ENCODE measurements at regions not wholly inside any gene's neighbourhood (a gene's known extent, or its start where the extent isn't known, plus 50 kb on each side); places are given as distances from the start of the nearest gene placed in this dataset.

DNA sequence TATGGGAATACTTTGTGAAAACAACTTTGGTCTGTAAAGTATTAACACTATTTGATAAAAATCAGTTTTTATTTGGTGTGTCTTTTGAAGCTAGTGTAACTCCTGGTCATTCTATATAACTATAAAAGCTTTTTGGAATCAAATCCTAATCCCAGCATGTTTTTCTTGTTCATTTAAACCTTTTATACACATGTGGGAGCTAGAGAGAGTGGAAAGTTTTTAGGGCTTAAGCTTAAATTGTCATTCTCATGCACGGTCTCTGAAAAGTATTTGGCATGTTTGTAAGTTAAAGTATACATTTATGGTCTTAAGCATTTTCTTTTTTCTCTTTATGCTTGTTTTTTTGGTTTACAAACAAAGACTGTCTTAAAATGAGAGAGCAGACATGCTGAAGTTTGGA is 83.4 kb upstream of the RARB start:
- TF ChIP-seq, protein P1, sequence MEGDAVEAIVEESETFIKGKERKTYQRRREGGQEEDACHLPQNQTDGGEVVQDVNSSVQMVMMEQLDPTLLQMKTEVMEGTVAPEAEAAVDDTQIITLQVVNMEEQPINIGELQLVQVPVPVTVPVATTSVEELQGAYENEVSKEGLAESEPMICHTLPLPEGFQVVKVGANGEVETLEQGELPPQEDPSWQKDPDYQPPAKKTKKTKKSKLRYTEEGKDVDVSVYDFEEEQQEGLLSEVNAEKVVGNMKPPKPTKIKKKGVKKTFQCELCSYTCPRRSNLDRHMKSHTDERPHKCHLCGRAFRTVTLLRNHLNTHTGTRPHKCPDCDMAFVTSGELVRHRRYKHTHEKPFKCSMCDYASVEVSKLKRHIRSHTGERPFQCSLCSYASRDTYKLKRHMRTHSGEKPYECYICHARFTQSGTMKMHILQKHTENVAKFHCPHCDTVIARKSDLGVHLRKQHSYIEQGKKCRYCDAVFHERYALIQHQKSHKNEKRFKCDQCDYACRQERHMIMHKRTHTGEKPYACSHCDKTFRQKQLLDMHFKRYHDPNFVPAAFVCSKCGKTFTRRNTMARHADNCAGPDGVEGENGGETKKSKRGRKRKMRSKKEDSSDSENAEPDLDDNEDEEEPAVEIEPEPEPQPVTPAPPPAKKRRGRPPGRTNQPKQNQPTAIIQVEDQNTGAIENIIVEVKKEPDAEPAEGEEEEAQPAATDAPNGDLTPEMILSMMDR (IDR thresholded peaks at IDR 0.05), result no peak
- no peak for DNase-seq (ENCODE audit: low spot score in 2 of 2)

DNA sequence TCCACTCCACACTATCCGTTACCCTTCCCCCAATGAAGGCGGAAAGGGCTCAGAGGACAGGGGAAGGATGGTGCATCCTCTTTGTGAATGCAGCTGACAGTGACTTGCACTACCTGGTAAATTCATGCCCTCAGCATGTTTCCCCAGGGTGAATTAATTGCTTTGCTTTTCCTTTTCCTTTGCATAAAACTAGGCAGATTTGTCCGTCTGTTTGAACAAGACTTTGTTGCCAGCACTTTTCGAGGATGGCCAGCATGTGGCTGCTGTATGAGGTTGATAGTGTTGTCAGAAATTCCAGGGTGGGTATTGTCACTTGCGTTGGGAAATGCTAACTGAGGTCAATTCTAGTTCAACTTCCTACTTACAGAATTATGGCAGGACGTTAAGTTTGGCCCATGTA is 79.0 kb upstream of the RARB start:
- no peaks in the 10 kb centered on the region for H3K9me3 ChIP-seq
- no peaks in the 10 kb centered on the region for H3K36me3 ChIP-seq
- TF ChIP-seq, protein P1 (IDR thresholded peaks at IDR 0.05), result no peak
- intact Hi-C loops (cut with DNase I), result no loop called here
- H3K4me1 ChIP-seq, result no peaks in the 10 kb centered on the region
- H3K4me3 ChIP-seq, result no peak overlapping the region
- no peak for DNase-seq (ENCODE audit: low spot score in 2 of 2)
- no peak overlapping the region for H3K27ac ChIP-seq
- H3K27me3 ChIP-seq, result no peaks in the 10 kb centered on the region

More for the DNA sequence above, 83.4 kb upstream of the RARB start:
- Histone ChIP-seq H3K9me3 (no peaks in the 10 kb centered on the region), H3K4me3 (no peak overlapping the region), H3K4me1 (no peaks in the 10 kb centered on the region), H3K27me3 (no peaks in the 10 kb centered on the region), H3K36me3 (no peaks in the 10 kb centered on the region), H3K27ac (no peak overlapping the region)
- intact Hi-C loops (cut with DNase I), result no loop called here

DNA sequence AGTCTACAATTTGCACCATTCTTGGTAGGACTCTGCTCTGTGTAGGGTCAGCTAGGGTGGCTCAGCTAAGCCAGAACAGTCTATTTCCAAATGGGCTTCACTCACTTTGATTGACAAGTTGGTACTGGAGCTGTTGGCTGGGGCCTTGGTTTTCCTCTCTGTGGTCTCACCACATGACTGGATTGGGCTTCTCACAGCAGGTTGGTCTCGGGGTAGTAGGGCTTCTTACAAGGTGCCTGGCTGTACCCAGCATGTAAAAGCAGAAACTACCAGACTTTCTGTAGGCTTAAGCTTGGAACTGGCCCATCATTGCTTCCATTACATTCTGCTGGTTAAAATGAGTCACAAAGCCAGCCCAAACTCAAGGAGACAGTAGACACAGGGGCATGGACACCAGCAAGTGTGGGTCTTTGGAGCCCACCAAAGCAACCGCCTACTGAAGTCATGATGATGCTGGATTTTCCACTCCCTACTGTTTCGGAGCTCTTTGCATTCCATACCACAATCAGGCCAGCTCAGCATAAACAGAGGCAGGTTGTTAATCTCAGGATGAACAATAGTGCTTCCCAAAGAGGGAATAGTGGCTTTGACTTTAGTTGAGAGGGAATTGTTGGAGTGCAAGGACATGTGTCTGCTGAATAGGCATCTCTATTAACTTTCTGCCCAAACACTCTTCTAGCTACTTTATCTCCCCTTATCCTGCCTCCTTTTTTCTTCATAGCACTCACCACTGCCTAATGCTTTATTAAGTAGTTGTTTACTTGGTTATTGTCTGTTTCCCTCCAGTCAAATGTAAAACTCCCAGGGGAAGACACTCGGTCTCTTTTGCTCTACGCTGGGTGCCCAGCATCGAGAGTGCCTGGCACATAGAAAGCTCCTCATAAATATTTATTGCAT is 78.0 kb upstream of the RARB start:
- DNase-seq (ENCODE audit: low spot score in 2 of 2), result no peak
- intact Hi-C loops (cut with DNase I), result no loop called here

DNA sequence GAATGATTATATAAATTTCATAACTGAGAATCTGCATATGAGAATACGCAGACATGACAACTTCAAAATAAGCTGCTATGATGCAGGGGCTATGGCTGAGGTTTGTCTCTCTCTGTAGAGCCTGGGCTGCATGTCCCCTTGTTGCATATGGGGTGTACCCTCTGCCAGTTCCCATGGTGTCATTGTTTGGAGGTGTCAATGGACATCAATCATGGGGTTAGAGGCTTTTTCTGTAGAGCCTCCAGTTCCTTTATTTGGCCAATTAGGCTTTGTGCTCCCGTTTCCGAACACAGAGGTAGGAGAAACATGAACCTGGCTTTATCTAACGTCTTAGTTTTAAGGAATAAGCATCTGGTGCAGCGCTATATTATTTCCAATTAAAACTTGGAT is 77.3 kb upstream of the RARB start:
- TF ChIP-seq, protein P1 (IDR thresholded peaks at IDR 0.05), result no peak
- intact Hi-C loops (cut with DNase I), result no loop called here
- H3K27me3 ChIP-seq, result no peaks in the 10 kb centered on the region
- no peak for DNase-seq (ENCODE audit: low spot score in 2 of 2)
- H3K27ac ChIP-seq, result no peak overlapping the region
- no peak overlapping the region for H3K4me3 ChIP-seq
- H3K9me3 ChIP-seq, result no peaks in the 10 kb centered on the region
- no peaks in the 10 kb centered on the region for H3K36me3 ChIP-seq
- no peaks in the 10 kb centered on the region for H3K4me1 ChIP-seq

More for the DNA sequence above, 78.0 kb upstream of the RARB start:
- Histone ChIP-seq H3K4me3 (no peak overlapping the region), H3K36me3 (no peaks in the 10 kb centered on the region), H3K27ac (no peak overlapping the region), H3K4me1 (no peaks in the 10 kb centered on the region), H3K9me3 (no peaks in the 10 kb centered on the region), H3K27me3 (no peaks in the 10 kb centered on the region)
- TF ChIP-seq, protein P1 (IDR thresholded peaks at IDR 0.05), result no peak

DNA sequence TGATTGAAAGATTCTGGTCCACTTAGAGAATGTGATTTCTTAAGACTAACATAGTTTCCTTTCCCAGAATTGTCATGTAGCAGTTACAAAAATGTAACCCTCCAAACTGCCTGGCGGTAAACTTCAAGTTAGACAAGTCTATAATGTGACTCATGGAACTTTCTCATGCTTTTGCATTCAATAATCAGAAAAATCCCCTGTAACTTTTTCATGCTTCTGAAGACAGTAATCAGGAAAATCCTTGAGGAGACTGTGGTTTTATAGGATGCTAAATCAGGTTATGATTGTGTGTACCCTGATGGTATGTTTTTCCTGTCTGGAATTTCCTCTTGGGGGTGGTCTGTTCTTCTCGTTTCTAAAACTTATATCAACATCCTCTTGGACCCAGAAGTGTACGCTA is 74.0 kb upstream of the RARB start:
- no peak overlapping the region for H3K27ac ChIP-seq
- H3K27me3 ChIP-seq, result no peaks in the 10 kb centered on the region
- intact Hi-C loops (cut with DNase I), result no loop called here
- no peaks in the 10 kb centered on the region for H3K4me1 ChIP-seq
- TF ChIP-seq, protein P1 (IDR thresholded peaks at IDR 0.05), result no peak
- no peak overlapping the region for H3K4me3 ChIP-seq
- H3K9me3 ChIP-seq, result peaks cover 0 to 5% of the 10 kb centered on the region in 2 donors
- DNase-seq (ENCODE audit: low spot score in 2 of 2), result no peak
- H3K36me3 ChIP-seq, result no peaks in the 10 kb centered on the region

All from ascending aorta (tissue), 2 donors.